ENCODE measurements at regions not wholly inside any gene's neighbourhood (a gene's known extent, or its start where the extent isn't known, plus 50 kb on each side); places are given as distances from the start of the nearest gene placed in this dataset.
A peak's percentile ranks its signal among the peaks of the same experiment; 100 is the strongest.

- peak; percentile 12 for DNase-seq
- no peaks in the 10 kb centered on the region for H3F3A ChIP-seq (ENCODE audit: insufficient read depth)
- H3K27ac ChIP-seq: no peak overlapping the region
- in situ Hi-C loops (cut with MboI): no loop called here
- H4K20me1 ChIP-seq (ENCODE audit: insufficient read depth): no peaks in the 10 kb centered on the region
- no peak overlapping the region for H3K9ac ChIP-seq
- no peaks in the 10 kb centered on the region for H3K9me2 ChIP-seq (ENCODE audit: insufficient read depth)
- no peaks in the 10 kb centered on the region for H3K79me2 ChIP-seq (ENCODE audit: insufficient read depth)
- H3K9me3 ChIP-seq (ENCODE audit: low read depth): no peaks in the 10 kb centered on the region
- no peak overlapping the region for H2AFZ ChIP-seq
- 7 to 15% methylated on average over 7 of the region's 7 CpGs for WGBS, 2 experiments (ENCODE audit: low coverage in 1 of 2, low lambda C conversion rate in 2 of 2, missing lambda C conversion rate in 2 of 2)
- H3K36me3 ChIP-seq (ENCODE audit: low read depth): no peaks in the 10 kb centered on the region
- no peaks in the 10 kb centered on the region for H3K4me1 ChIP-seq (ENCODE audit: insufficient read depth)
- TF ChIP-seq EZH2 (IDR thresholded peaks at IDR 0.05; ENCODE audit: insufficient read depth, poor library complexity, severe bottlenecking) (no peak), EZH2phosphoT487 (IDR thresholded peaks at IDR 0.05; ENCODE audit: insufficient read depth, low read depth) (no peak)
- no peak overlapping the region for H3K4me3 ChIP-seq
- no peaks in the 10 kb centered on the region for H3K27me3 ChIP-seq (replicated peaks; ENCODE audit: insufficient read depth)
- no peak overlapping the region for H3K4me2 ChIP-seq (ENCODE audit: unreplicated experiment)
Measured at GRCh38 chr6:21331235-21331634, 262.3 kb upstream of the SOX4 start.

- 74 to 78% methylated on average over 5 of the region's 5 CpGs for WGBS, 2 experiments (ENCODE audit: low coverage in 1 of 2, low lambda C conversion rate in 2 of 2, missing lambda C conversion rate in 2 of 2)
- no peaks in the 10 kb centered on the region for H4K20me1 ChIP-seq (ENCODE audit: insufficient read depth)
- H3K4me1 ChIP-seq (ENCODE audit: insufficient read depth): no peaks in the 10 kb centered on the region
- H3K79me2 ChIP-seq (ENCODE audit: insufficient read depth): no peaks in the 10 kb centered on the region
- TF ChIP-seq EZH2 (IDR thresholded peaks at IDR 0.05; ENCODE audit: insufficient read depth, poor library complexity, severe bottlenecking) (no peak), EZH2phosphoT487 (IDR thresholded peaks at IDR 0.05; ENCODE audit: insufficient read depth, low read depth) (no peak)
- H2AFZ ChIP-seq: no peak overlapping the region
- no peak overlapping the region for H3K9ac ChIP-seq
- H3K4me2 ChIP-seq (ENCODE audit: unreplicated experiment): no peak overlapping the region
- H3K27me3 ChIP-seq (replicated peaks; ENCODE audit: insufficient read depth): no peaks in the 10 kb centered on the region
- no peak overlapping the region for H3K4me3 ChIP-seq
- H3K9me2 ChIP-seq (ENCODE audit: insufficient read depth): no peaks in the 10 kb centered on the region
- H3K27ac ChIP-seq: no peak overlapping the region
- H3K36me3 ChIP-seq (ENCODE audit: low read depth): no peaks in the 10 kb centered on the region
- no peaks in the 10 kb centered on the region for H3K9me3 ChIP-seq (ENCODE audit: low read depth)
- no peak for DNase-seq
- in situ Hi-C loops (cut with MboI): no loop called here
- no peaks in the 10 kb centered on the region for H3F3A ChIP-seq (ENCODE audit: insufficient read depth)
Measured at GRCh38 chr6:21332077-21332476, 261.5 kb upstream of the SOX4 start.

GRCh38 chr6:21332660-21333059 lies 260.9 kb upstream of the SOX4 start:
- Histone ChIP-seq H3F3A (ENCODE audit: insufficient read depth) (no peaks in the 10 kb centered on the region), H4K20me1 (ENCODE audit: insufficient read depth) (no peaks in the 10 kb centered on the region), H3K9ac (no peak overlapping the region), H3K4me2 (ENCODE audit: unreplicated experiment) (no peak overlapping the region), H2AFZ (no peak overlapping the region), H3K27ac (no peak overlapping the region), H3K27me3 (replicated peaks; ENCODE audit: insufficient read depth) (no peaks in the 10 kb centered on the region), H3K9me3 (ENCODE audit: low read depth) (no peaks in the 10 kb centered on the region), H3K9me2 (ENCODE audit: insufficient read depth) (no peaks in the 10 kb centered on the region), H3K4me3 (no peak overlapping the region), H3K79me2 (ENCODE audit: insufficient read depth) (no peaks in the 10 kb centered on the region), H3K4me1 (ENCODE audit: insufficient read depth) (no peaks in the 10 kb centered on the region), H3K36me3 (ENCODE audit: low read depth) (no peaks in the 10 kb centered on the region)
- 80 to 84% methylated on average over 8 of the region's 8 CpGs for WGBS, 2 experiments (ENCODE audit: low coverage in 1 of 2, low lambda C conversion rate in 2 of 2, missing lambda C conversion rate in 2 of 2)
- in situ Hi-C loops (cut with MboI): no loop called here
- no peak for TF ChIP-seq EZH2 (IDR thresholded peaks at IDR 0.05; ENCODE audit: insufficient read depth, poor library complexity, severe bottlenecking)
- no peak for TF ChIP-seq EZH2phosphoT487 (IDR thresholded peaks at IDR 0.05; ENCODE audit: insufficient read depth, low read depth)
- no peak for DNase-seq

DNA sequence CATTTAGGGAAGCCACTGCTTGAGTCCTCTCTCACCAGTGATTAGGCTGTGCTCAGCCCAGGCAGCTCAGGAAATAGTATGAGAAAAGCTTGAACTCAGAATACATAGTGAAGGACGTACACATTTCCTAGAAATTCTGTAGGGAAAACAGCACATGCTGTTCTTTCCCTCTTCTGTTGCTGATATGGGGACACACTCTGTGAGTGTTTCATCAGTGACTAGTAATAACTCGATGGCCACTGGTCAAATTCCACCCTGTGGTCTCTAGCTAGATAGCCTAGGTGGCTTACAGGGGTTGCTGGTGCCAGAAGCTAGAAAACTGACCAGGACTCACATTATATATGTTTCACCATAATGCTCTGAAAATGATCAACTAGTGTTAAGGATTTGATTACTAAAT lies 259.8 kb upstream of the SOX4 start:
- Histone ChIP-seq H3K9me3 (ENCODE audit: low read depth) (no peaks in the 10 kb centered on the region), H3F3A (ENCODE audit: insufficient read depth) (no peaks in the 10 kb centered on the region), H3K27ac (no peak overlapping the region), H3K9ac (no peak overlapping the region), H3K79me2 (ENCODE audit: insufficient read depth) (no peaks in the 10 kb centered on the region), H3K27me3 (replicated peaks; ENCODE audit: insufficient read depth) (no peaks in the 10 kb centered on the region), H3K4me1 (ENCODE audit: insufficient read depth) (no peaks in the 10 kb centered on the region), H3K4me2 (ENCODE audit: unreplicated experiment) (no peak overlapping the region), H3K9me2 (ENCODE audit: insufficient read depth) (no peaks in the 10 kb centered on the region), H2AFZ (no peak overlapping the region), H3K4me3 (no peak overlapping the region), H4K20me1 (ENCODE audit: insufficient read depth) (no peaks in the 10 kb centered on the region), H3K36me3 (ENCODE audit: low read depth) (no peaks in the 10 kb centered on the region)
- DNase-seq: no peak
- TF ChIP-seq EZH2 (IDR thresholded peaks at IDR 0.05; ENCODE audit: insufficient read depth, poor library complexity, severe bottlenecking): no peak
- no peak for TF ChIP-seq EZH2phosphoT487 (IDR thresholded peaks at IDR 0.05; ENCODE audit: insufficient read depth, low read depth)
- in situ Hi-C loops (cut with MboI): no loop called here
- WGBS, 2 experiments (ENCODE audit: low coverage in 1 of 2, low lambda C conversion rate in 2 of 2, missing lambda C conversion rate in 2 of 2): 46 to 54% methylated on average over 2 of the region's 2 CpGs

DNA sequence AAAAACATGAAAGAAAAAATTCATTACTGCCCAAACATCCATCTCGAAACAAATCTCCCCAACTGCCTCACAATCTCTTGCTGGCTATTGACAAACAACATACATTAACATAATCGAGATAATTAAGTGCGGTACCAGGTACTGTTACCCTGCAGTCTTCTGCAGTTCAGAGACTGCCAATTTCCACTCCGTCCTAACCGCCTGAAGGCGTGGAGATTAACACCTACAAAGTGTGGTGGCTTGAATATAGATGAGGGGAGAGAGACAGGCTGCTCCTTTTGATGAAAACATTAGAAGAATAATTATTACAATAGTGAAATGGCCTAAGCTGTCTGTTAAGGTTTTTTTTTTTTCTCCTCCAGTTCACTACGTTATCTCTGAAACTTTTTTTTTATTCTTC lies 258.9 kb upstream of the SOX4 start:
- in situ Hi-C loops (cut with MboI): no loop called here
- WGBS, 2 experiments (ENCODE audit: low coverage in 1 of 2, low lambda C conversion rate in 2 of 2, missing lambda C conversion rate in 2 of 2): 77 to 79% methylated on average over 7 of the region's 7 CpGs
- DNase-seq: no peak

More for the DNA sequence above, 258.9 kb upstream of the SOX4 start:
- H3K36me3 ChIP-seq (ENCODE audit: low read depth): no peaks in the 10 kb centered on the region
- no peaks in the 10 kb centered on the region for H3K27me3 ChIP-seq (replicated peaks; ENCODE audit: insufficient read depth)
- H3K27ac ChIP-seq: no peak overlapping the region
- no peak overlapping the region for H2AFZ ChIP-seq
- H3K9ac ChIP-seq: no peak overlapping the region
- no peaks in the 10 kb centered on the region for H4K20me1 ChIP-seq (ENCODE audit: insufficient read depth)
- no peak overlapping the region for H3K4me3 ChIP-seq
- no peaks in the 10 kb centered on the region for H3K4me1 ChIP-seq (ENCODE audit: insufficient read depth)
- no peaks in the 10 kb centered on the region for H3F3A ChIP-seq (ENCODE audit: insufficient read depth)
- H3K9me3 ChIP-seq (ENCODE audit: low read depth): no peaks in the 10 kb centered on the region
- no peaks in the 10 kb centered on the region for H3K9me2 ChIP-seq (ENCODE audit: insufficient read depth)
- TF ChIP-seq EZH2phosphoT487 (IDR thresholded peaks at IDR 0.05; ENCODE audit: insufficient read depth, low read depth) (no peak), EZH2 (IDR thresholded peaks at IDR 0.05; ENCODE audit: insufficient read depth, poor library complexity, severe bottlenecking) (no peak)
- H3K79me2 ChIP-seq (ENCODE audit: insufficient read depth): no peaks in the 10 kb centered on the region
- H3K4me2 ChIP-seq (ENCODE audit: unreplicated experiment): no peak overlapping the region

All from GM23248 (cell line).